ENCODE measurements at regions not wholly inside any gene's neighbourhood (a gene's known extent, or its start where the extent isn't known, plus 50 kb on each side); places are given as distances from the start of the nearest gene placed in this dataset.

DNA sequence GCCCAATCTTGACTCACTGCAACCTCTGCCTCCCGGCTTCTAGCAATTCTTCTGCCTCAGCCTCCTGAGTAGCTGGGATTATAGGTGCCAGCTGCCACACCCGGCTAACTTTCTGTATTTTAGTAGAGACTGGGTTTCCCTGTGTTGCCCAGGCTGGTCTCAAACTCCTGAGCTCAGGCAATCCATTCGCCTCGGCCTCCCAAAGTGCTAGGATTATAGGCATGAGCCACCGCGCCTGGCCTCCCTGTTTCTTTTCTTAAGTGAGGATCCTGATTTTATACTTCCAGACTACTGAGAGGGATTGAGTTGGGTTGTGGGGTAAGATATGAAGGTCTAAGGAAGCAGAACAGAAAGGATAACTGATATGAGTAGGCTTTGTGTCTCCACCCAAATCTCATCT, 106.8 kb downstream of the CNTN3 start:
- in situ Hi-C loops (cut with MboI) = no loop called here
- H3K4me2 ChIP-seq (ENCODE audit: unreplicated experiment) = no peak overlapping the region
- no peak overlapping the region for H2AFZ ChIP-seq
- no peaks in the 10 kb centered on the region for H3K9me2 ChIP-seq (ENCODE audit: insufficient read depth)
- no peak overlapping the region for H3K4me3 ChIP-seq
- H3K9ac ChIP-seq = no peak overlapping the region
- WGBS, 2 experiments (ENCODE audit: low coverage in 1 of 2, low lambda C conversion rate in 2 of 2, missing lambda C conversion rate in 2 of 2) = 99 to 100% methylated on average over 6 of the region's 6 CpGs
- TF ChIP-seq EZH2 (IDR thresholded peaks at IDR 0.05; ENCODE audit: insufficient read depth, poor library complexity, severe bottlenecking) (no peak), EZH2phosphoT487 (IDR thresholded peaks at IDR 0.05; ENCODE audit: insufficient read depth, low read depth) (no peak)
- no peaks in the 10 kb centered on the region for H3K27me3 ChIP-seq (replicated peaks; ENCODE audit: insufficient read depth)
- H4K20me1 ChIP-seq (ENCODE audit: insufficient read depth) = no peaks in the 10 kb centered on the region
- H3K27ac ChIP-seq = no peak overlapping the region
- no peaks in the 10 kb centered on the region for H3K79me2 ChIP-seq (ENCODE audit: insufficient read depth)
- H3K36me3 ChIP-seq (ENCODE audit: low read depth) = no peaks in the 10 kb centered on the region
- DNase-seq = no peak
- no peaks in the 10 kb centered on the region for H3K4me1 ChIP-seq (ENCODE audit: insufficient read depth)
- H3K9me3 ChIP-seq (ENCODE audit: low read depth) = no peaks in the 10 kb centered on the region
- H3F3A ChIP-seq (ENCODE audit: insufficient read depth) = no peaks in the 10 kb centered on the region

DNA sequence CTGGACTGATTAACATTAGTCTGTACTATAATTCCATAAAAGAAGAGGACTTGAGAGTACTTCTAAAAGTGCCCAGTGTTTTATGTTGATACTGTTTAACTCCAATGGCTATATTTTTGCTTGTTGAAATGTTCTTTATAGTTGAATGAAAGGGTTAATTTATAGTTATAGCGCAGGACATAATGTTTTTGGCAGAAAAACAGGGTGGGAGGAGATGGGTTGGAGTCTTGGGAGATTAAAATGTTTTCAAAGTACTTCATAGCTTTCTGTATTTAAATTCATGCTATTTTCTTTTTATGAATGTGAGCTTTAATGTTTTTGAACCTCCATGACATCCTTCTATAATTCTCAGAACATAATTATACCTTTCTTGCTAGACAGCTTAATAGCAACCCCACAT, 108.2 kb downstream of the CNTN3 start:
- Histone ChIP-seq H3K4me1 (ENCODE audit: insufficient read depth) (no peaks in the 10 kb centered on the region), H3K27me3 (replicated peaks; ENCODE audit: insufficient read depth) (no peaks in the 10 kb centered on the region), H3F3A (ENCODE audit: insufficient read depth) (no peaks in the 10 kb centered on the region), H3K27ac (no peak overlapping the region), H3K4me2 (ENCODE audit: unreplicated experiment) (no peak overlapping the region), H3K4me3 (no peak overlapping the region), H3K9me2 (ENCODE audit: insufficient read depth) (no peaks in the 10 kb centered on the region), H2AFZ (no peak overlapping the region), H4K20me1 (ENCODE audit: insufficient read depth) (no peaks in the 10 kb centered on the region), H3K79me2 (ENCODE audit: insufficient read depth) (no peaks in the 10 kb centered on the region), H3K36me3 (ENCODE audit: low read depth) (no peaks in the 10 kb centered on the region), H3K9me3 (ENCODE audit: low read depth) (no peaks in the 10 kb centered on the region), H3K9ac (no peak overlapping the region)
- no peak for TF ChIP-seq EZH2 (IDR thresholded peaks at IDR 0.05; ENCODE audit: insufficient read depth, poor library complexity, severe bottlenecking)
- TF ChIP-seq EZH2phosphoT487 (IDR thresholded peaks at IDR 0.05; ENCODE audit: insufficient read depth, low read depth) = no peak
- DNase-seq = no peak
- in situ Hi-C loops (cut with MboI) = no loop called here
- WGBS, 2 experiments (ENCODE audit: low coverage in 1 of 2, low lambda C conversion rate in 2 of 2, missing lambda C conversion rate in 2 of 2) = 58 to 64% methylated on average over 1 of the region's 1 CpG

DNA sequence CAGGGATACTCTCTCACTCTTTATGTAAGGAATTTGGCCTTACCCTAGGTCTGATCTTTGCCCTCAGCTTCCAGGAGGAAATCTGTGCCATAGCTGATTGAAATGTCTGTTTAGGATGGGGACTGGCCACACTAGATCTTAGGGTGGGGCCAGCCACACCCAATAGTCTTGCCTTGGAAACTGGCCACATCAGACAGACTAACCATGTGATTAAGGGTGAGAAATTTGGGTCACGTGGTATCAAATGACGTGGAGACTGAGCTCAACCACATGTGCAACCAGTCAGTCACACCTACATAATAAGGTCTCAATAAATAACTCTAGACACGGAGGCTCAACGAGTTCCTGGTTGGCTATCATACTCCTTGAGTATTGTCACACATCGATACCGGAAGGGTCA, 113.5 kb downstream of the CNTN3 start:
- no peak for TF ChIP-seq EZH2phosphoT487 (IDR thresholded peaks at IDR 0.05; ENCODE audit: insufficient read depth, low read depth)
- no peak for TF ChIP-seq EZH2 (IDR thresholded peaks at IDR 0.05; ENCODE audit: insufficient read depth, poor library complexity, severe bottlenecking)
- Histone ChIP-seq H3K79me2 (ENCODE audit: insufficient read depth) (no peaks in the 10 kb centered on the region), H3K27me3 (replicated peaks; ENCODE audit: insufficient read depth) (no peaks in the 10 kb centered on the region), H3K4me2 (ENCODE audit: unreplicated experiment) (no peak overlapping the region), H3K9me3 (ENCODE audit: low read depth) (no peaks in the 10 kb centered on the region), H3K36me3 (ENCODE audit: low read depth) (no peaks in the 10 kb centered on the region), H3K4me3 (no peak overlapping the region), H3F3A (ENCODE audit: insufficient read depth) (no peaks in the 10 kb centered on the region), H4K20me1 (ENCODE audit: insufficient read depth) (no peaks in the 10 kb centered on the region), H3K27ac (no peak overlapping the region), H3K4me1 (ENCODE audit: insufficient read depth) (peaks cover 18% of the 10 kb centered on the region; the same call in 1 of the 2 replicates), H3K9ac (no peak overlapping the region), H3K9me2 (ENCODE audit: insufficient read depth) (no peaks in the 10 kb centered on the region), H2AFZ (no peak overlapping the region)
- no peak for DNase-seq
- WGBS, 2 experiments (ENCODE audit: low coverage in 1 of 2, low lambda C conversion rate in 2 of 2, missing lambda C conversion rate in 2 of 2) = 74 to 78% methylated on average over 6 of the region's 6 CpGs
- in situ Hi-C loops (cut with MboI) = no loop called here

DNA sequence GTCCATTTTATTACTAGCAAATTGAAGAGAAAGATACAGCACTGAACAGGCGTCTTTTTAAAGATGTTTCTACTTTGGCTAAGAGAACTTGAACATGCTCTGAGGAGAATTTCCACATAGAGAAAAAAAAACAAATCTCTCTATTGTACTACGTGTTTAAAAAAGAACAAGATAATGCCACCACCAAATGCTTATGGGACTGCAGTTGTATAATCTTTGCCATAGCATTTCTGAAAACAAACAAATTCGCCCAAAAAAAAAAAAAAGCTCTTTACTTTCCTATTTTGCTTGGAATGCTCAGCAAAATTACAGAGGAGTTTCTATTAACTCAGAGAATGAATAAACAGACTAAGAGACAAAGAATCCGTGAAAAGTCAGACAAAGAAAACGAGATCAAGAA, 114.2 kb downstream of the CNTN3 start:
- H3K9me2 ChIP-seq (ENCODE audit: insufficient read depth) = no peaks in the 10 kb centered on the region
- no peaks in the 10 kb centered on the region for H3K27me3 ChIP-seq (replicated peaks; ENCODE audit: insufficient read depth)
- WGBS, 2 experiments (ENCODE audit: low coverage in 1 of 2, low lambda C conversion rate in 2 of 2, missing lambda C conversion rate in 2 of 2) = 27 to 32% methylated on average over 5 of the region's 5 CpGs
- H3K4me2 ChIP-seq (ENCODE audit: unreplicated experiment) = peak overlapping the region; percentile 8
- H4K20me1 ChIP-seq (ENCODE audit: insufficient read depth) = no peaks in the 10 kb centered on the region
- no peaks in the 10 kb centered on the region for H3K9me3 ChIP-seq (ENCODE audit: low read depth)
- H3F3A ChIP-seq (ENCODE audit: insufficient read depth) = no peaks in the 10 kb centered on the region
- H3K9ac ChIP-seq = peak overlapping the region; percentile 29
- in situ Hi-C loops (cut with MboI) = no loop called here
- no peaks in the 10 kb centered on the region for H3K79me2 ChIP-seq (ENCODE audit: insufficient read depth)
- TF ChIP-seq EZH2phosphoT487 (IDR thresholded peaks at IDR 0.05; ENCODE audit: insufficient read depth, low read depth) (no peak), EZH2 (IDR thresholded peaks at IDR 0.05; ENCODE audit: insufficient read depth, poor library complexity, severe bottlenecking) (no peak)
- no peaks in the 10 kb centered on the region for H3K36me3 ChIP-seq (ENCODE audit: low read depth)
- H3K4me3 ChIP-seq = no peak overlapping the region
- H2AFZ ChIP-seq = no peak overlapping the region
- peak; percentile 52 for DNase-seq
- peak overlapping the region; percentile 29 for H3K27ac ChIP-seq
- H3K4me1 ChIP-seq (ENCODE audit: insufficient read depth) = peaks cover 18% of the 10 kb centered on the region; the same call in 1 of the 2 replicates

DNA sequence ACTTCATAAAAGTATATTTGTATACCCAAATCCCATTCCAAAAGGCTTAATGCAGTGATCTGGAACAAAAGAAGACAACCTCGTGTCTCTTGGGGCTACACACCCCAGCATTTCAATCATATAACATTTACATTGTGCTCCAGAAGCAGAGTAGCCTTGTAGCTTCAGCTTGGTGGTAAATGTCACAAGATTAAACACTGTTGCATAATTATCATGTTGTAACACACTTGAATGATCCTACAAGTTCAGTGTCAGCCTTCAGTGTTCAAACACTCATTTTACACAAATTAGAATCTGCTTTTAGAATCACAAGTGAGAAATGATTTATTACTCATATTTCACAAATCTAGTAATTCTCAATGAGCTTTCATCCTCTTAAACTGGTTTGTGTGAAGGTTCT, 122.6 kb downstream of the CNTN3 start:
- no peaks in the 10 kb centered on the region for H3K9me3 ChIP-seq (ENCODE audit: low read depth)
- H2AFZ ChIP-seq = no peak overlapping the region
- H3K4me3 ChIP-seq = no peak overlapping the region
- H3K36me3 ChIP-seq (ENCODE audit: low read depth) = no peaks in the 10 kb centered on the region
- H3K9me2 ChIP-seq (ENCODE audit: insufficient read depth) = no peaks in the 10 kb centered on the region; the same call in 1 of the 2 replicates
- TF ChIP-seq EZH2 (IDR thresholded peaks at IDR 0.05; ENCODE audit: insufficient read depth, poor library complexity, severe bottlenecking) (no peak), EZH2phosphoT487 (IDR thresholded peaks at IDR 0.05; ENCODE audit: insufficient read depth, low read depth) (no peak)
- no peaks in the 10 kb centered on the region for H3K4me1 ChIP-seq (ENCODE audit: insufficient read depth)
- H3K27me3 ChIP-seq (replicated peaks; ENCODE audit: insufficient read depth) = no peaks in the 10 kb centered on the region
- no peaks in the 10 kb centered on the region for H3K79me2 ChIP-seq (ENCODE audit: insufficient read depth)
- no peaks in the 10 kb centered on the region for H4K20me1 ChIP-seq (ENCODE audit: insufficient read depth)
- in situ Hi-C loops (cut with MboI) = no loop called here
- H3K4me2 ChIP-seq (ENCODE audit: unreplicated experiment) = no peak overlapping the region
- no peak overlapping the region for H3K9ac ChIP-seq
- no peaks in the 10 kb centered on the region for H3F3A ChIP-seq (ENCODE audit: insufficient read depth)
- H3K27ac ChIP-seq = no peak overlapping the region
- DNase-seq = peak; percentile 9
- WGBS, 2 experiments (ENCODE audit: low coverage in 1 of 2, low lambda C conversion rate in 2 of 2, missing lambda C conversion rate in 2 of 2) = 85 to 95% methylated on average over 1 of the region's 1 CpG

All from GM23248 (cell line).